ENCODE measurements at regions not wholly inside any gene's neighbourhood (a gene's known extent, or its start where the extent isn't known, plus 50 kb on each side); places are given as distances from the start of the nearest gene placed in this dataset.
"Not testable (repeated sequence)": the region's sequence is repeated elsewhere in the genome, so short reads cannot be mapped to it uniquely, and the experiment has no call there.

GRCh38 chr12:92394895-92395294, 249.2 kb upstream of the BTG1 start:
- TF ChIP-seq, protein P1, sequence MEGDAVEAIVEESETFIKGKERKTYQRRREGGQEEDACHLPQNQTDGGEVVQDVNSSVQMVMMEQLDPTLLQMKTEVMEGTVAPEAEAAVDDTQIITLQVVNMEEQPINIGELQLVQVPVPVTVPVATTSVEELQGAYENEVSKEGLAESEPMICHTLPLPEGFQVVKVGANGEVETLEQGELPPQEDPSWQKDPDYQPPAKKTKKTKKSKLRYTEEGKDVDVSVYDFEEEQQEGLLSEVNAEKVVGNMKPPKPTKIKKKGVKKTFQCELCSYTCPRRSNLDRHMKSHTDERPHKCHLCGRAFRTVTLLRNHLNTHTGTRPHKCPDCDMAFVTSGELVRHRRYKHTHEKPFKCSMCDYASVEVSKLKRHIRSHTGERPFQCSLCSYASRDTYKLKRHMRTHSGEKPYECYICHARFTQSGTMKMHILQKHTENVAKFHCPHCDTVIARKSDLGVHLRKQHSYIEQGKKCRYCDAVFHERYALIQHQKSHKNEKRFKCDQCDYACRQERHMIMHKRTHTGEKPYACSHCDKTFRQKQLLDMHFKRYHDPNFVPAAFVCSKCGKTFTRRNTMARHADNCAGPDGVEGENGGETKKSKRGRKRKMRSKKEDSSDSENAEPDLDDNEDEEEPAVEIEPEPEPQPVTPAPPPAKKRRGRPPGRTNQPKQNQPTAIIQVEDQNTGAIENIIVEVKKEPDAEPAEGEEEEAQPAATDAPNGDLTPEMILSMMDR (IDR thresholded peaks at IDR 0.05; ENCODE audit: insufficient read depth, low read length, poor library complexity, severe bottlenecking): no peak
- Histone ChIP-seq H3K4me3 (replicated peaks; ENCODE audit: low read depth, low read length) (no peak overlapping the region), H3K36me3 (ENCODE audit: control insufficient read depth, insufficient read depth, low read length) (no peaks in the 10 kb centered on the region), H3K27me3 (replicated peaks; ENCODE audit: control insufficient read depth, insufficient read depth, low read length) (no peaks in the 10 kb centered on the region)
- no peak for DNase-seq (ENCODE audit: extremely low read depth, insufficient read length)

GRCh38 chr12:92393504-92393903, 247.9 kb upstream of the BTG1 start:
- Histone ChIP-seq H3K36me3 (ENCODE audit: control insufficient read depth, insufficient read depth, low read length) (no peaks in the 10 kb centered on the region), H3K4me3 (replicated peaks; ENCODE audit: low read depth, low read length) (no peak overlapping the region), H3K27me3 (replicated peaks; ENCODE audit: control insufficient read depth, insufficient read depth, low read length) (no peaks in the 10 kb centered on the region)
- TF ChIP-seq, protein P1 (IDR thresholded peaks at IDR 0.05; ENCODE audit: insufficient read depth, low read length, poor library complexity, severe bottlenecking): no peak
- no peak for DNase-seq (ENCODE audit: extremely low read depth, insufficient read length)

DNA sequence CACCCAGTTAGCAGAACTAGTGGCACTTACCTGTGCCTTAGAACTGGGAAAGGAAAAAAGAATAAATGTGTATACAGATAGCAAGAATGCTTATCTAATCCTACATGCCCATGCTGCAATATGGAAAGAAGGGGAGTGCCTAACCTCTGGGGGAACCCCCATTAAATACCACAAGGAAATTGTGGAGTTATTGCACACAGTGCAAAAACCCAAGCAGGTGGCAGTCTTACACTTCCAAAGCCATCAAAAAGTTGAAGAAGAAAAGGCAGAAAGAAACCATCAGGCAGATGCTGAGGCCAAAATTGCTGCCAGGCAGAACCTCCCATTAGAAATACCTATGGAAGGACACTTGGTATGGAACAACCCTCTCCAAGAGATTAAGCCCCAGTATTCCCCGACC, 246.1 kb upstream of the BTG1 start:
- H3K36me3 ChIP-seq (ENCODE audit: control insufficient read depth, insufficient read depth, low read length); H3K27me3 ChIP-seq (replicated peaks; ENCODE audit: control insufficient read depth, insufficient read depth, low read length); H3K4me3 ChIP-seq (replicated peaks; ENCODE audit: low read depth, low read length); DNase-seq (ENCODE audit: extremely low read depth, insufficient read length): not testable (repeated sequence)

GRCh38 chr12:92389466-92389865, 243.8 kb upstream of the BTG1 start:
- no peak overlapping the region for H3K4me3 ChIP-seq (replicated peaks; ENCODE audit: low read depth, low read length)
- DNase-seq (ENCODE audit: extremely low read depth, insufficient read length): no peak
- H3K27me3 ChIP-seq (replicated peaks; ENCODE audit: control insufficient read depth, insufficient read depth, low read length): no peaks in the 10 kb centered on the region
- TF ChIP-seq, protein P1 (IDR thresholded peaks at IDR 0.05; ENCODE audit: insufficient read depth, low read length, poor library complexity, severe bottlenecking): no peak
- H3K36me3 ChIP-seq (ENCODE audit: control insufficient read depth, insufficient read depth, low read length): no peaks in the 10 kb centered on the region

GRCh38 chr12:92385296-92385695, 239.7 kb upstream of the BTG1 start:
- TF ChIP-seq, protein P1 (IDR thresholded peaks at IDR 0.05; ENCODE audit: insufficient read depth, low read length, poor library complexity, severe bottlenecking): no peak
- no peak for DNase-seq (ENCODE audit: extremely low read depth, insufficient read length)
- Histone ChIP-seq H3K36me3 (ENCODE audit: control insufficient read depth, insufficient read depth, low read length) (no peaks in the 10 kb centered on the region), H3K27me3 (replicated peaks; ENCODE audit: control insufficient read depth, insufficient read depth, low read length) (no peaks in the 10 kb centered on the region), H3K4me3 (replicated peaks; ENCODE audit: low read depth, low read length) (no peak overlapping the region)

DNA sequence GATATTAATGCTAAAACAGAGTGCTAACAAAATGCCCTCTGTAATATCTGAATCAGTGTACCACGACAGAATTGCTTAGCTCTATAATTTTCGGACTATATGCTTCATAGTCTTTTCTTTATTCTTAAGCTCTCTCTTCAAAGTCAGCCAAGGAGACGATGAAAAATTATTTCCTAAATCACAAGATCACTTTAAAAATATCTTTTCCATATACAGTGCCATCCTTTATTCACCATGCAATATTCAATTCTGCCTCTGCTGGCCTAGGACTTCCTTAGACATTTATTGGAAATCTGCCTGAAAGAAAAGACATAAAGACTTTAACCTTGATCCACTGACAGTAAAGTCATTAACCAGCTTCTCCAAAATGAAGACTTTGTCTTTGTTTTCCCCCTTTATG, 238.9 kb upstream of the BTG1 start:
- TF ChIP-seq, protein P1 (IDR thresholded peaks at IDR 0.05; ENCODE audit: insufficient read depth, low read length, poor library complexity, severe bottlenecking): no peak
- Histone ChIP-seq H3K4me3 (replicated peaks; ENCODE audit: low read depth, low read length) (no peak overlapping the region), H3K36me3 (ENCODE audit: control insufficient read depth, insufficient read depth, low read length) (no peaks in the 10 kb centered on the region), H3K27me3 (replicated peaks; ENCODE audit: control insufficient read depth, insufficient read depth, low read length) (no peaks in the 10 kb centered on the region)
- DNase-seq (ENCODE audit: extremely low read depth, insufficient read length): no peak

All from GM06990 (cell line).